SKM-1 (cell line): ENCODE measurements at regions not wholly inside any gene's neighbourhood (a gene's known extent, or its start where the extent isn't known, plus 50 kb on each side); places are given as distances from the start of the nearest gene placed in this dataset.
"Not testable (repeated sequence)": the region's sequence is repeated elsewhere in the genome, so short reads cannot be mapped to it uniquely, and the experiment has no call there.

ENCODE experiments used
- DNase-seq: peaks from one replicate; lab custom pipeline; 2025; ENCODE audit not compliant: unreplicated experiment; lab: John Stamatoyannopoulos, UW

DNA sequence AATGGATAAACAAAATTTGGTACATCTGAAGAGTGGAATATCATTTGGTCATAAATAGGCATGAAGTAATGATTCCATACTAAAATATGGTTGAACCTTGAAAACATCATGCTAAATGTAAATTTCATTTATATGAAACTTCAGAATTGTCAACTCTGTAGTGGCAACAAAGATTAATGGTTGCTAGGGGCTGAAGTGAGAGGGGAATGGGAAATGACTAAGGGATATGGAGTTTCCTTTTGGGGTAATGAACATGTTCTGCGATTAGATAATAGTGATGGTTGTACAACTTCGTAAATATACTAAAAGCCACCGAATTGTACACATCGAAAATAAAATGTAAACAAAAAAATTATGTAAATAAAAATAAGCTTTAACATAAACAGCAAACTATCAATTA, 384.1 kb upstream of the STEAP1 start:
- no peak for DNase-seq

- DNase-seq: no peak
Observed at GRCh38 chr7:89771003-89771636, 383.1 kb upstream of the STEAP1 start.

DNA sequence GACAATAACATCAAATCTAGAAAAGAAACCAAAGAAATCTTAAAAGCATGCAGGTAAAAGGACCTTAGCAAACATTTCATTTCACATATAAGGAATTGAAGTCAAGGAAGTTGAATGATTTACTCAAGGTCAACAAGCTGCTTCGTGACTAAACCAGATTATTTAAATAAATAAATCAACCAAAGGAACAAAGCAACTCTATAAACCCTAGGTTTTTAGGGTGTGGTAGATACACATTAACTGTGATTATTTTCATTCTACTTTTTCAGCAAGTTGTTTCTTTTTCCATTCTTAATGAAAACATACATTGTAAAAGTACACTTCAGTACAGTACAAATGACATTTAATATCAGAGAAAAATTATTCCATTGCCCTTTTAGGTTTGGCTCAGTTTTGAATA, 382.0 kb upstream of the STEAP1 start:
- DNase-seq: no peak

GRCh38 chr7:89773611-89774010, 380.7 kb upstream of the STEAP1 start:
- no peak for DNase-seq

- DNase-seq: no peak
Observed at GRCh38 chr7:89775459-89775858, 378.8 kb upstream of the STEAP1 start.

GRCh38 chr7:89776980-89777379, 377.3 kb upstream of the STEAP1 start:
- DNase-seq: no peak

GRCh38 chr7:89777499-89777898, 376.8 kb upstream of the STEAP1 start:
- DNase-seq: no peak

- DNase-seq: no peak
Observed at GRCh38 chr7:89780291-89780690, 374.0 kb upstream of the STEAP1 start.

GRCh38 chr7:89796481-89796880, 357.8 kb upstream of the STEAP1 start:
- DNase-seq: no peak

DNA sequence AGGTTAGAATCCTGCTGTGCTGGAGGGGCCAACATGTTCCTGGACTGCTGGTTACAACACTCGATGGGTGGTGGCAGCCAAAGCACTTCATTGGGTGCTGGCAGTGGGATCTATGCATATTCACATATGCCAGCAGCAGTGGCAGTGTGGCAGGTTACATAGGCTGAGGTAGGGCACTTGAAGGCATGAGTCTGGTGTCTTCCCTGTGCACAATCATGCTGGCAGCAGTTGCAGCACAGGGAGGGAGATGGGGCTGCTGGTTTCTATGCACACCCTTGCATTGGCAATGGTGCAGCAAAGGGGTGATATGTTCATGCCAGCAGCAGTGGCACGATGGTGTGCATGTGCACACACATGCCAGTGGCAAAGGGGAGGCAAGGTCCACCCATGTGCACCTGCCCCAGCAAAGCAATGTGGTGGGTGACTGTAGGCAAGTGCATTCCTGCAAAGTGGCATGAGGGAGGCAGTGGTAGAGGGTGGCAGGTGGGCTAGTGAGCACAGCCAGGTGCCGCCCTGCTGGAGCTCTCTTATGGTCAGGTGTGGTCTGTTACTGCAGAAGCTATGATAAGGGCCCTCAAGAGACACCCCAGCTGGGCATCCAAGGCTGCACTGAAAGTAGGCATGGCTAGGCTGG, 356.2 kb upstream of the STEAP1 start:
- no peak for DNase-seq

GRCh38 chr7:89798599-89798996, 355.7 kb upstream of the STEAP1 start:
- DNase-seq: no peak

GRCh38 chr7:89800761-89801160, 353.5 kb upstream of the STEAP1 start:
- no peak for DNase-seq

DNA sequence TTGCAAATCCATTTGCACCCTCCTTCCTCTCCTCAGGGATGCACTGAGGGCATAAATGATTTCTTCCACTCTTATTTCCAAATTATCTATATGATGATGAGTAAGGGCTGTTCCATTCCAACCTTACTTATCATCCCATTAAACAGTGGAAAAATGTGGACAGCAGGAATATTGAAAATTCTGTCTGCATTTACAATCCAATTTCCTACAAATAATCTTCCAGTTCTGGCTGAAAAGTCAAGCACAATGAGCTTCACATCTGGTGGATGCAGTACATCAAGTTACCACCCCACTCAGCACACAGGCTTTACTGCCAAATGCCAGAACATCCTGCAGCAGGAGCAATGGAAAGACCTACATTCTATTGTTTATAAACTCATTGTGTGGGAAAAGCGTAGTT, 345.0 kb upstream of the STEAP1 start:
- DNase-seq: no peak

DNA sequence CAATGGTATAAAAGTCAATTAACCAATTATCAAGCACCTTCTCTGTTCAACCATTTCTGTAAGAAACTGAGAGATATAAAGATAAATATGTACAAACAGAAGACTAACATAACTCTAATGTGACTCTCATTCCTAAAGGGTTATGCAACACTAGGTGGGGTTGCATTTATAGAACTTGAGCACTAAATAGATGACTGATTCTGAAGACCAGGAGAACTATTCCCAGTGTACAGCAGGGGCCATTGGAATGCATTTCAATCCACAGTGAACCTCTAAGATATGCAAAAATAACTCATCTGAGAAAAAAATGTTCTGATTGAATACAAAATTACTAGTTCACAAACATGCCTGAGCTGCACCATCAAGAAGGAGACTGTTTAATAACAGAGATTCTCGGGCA, 341.2 kb upstream of the STEAP1 start:
- no peak for DNase-seq

- no peak for DNase-seq
Observed at GRCh38 chr7:89826121-89826520, 328.1 kb upstream of the STEAP1 start.

GRCh38 chr7:89826557-89826956, 327.7 kb upstream of the STEAP1 start:
- no peak for DNase-seq

- DNase-seq: no peak
Observed at GRCh38 chr7:89837515-89837914, 316.8 kb upstream of the STEAP1 start.

DNA sequence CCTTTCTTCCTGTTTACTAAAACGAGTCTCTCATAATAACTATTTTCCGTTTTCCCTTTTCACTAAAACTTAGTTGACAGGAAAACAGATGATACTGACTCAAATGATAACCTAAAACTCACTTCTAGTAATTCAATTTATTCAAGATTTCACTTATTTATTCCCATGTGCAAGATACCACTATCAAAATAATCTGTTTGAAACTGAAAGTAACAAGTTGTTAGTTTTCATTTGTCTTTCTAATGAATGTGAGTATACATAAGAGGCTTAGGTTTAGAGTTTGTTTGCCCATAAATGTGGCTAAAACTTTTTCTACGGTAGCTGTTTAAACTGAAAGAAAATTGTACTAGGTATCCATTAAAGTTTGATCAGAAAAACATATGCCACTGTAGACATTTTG, 314.9 kb upstream of the STEAP1 start:
- DNase-seq: no peak

GRCh38 chr7:89845952-89846351, 308.3 kb upstream of the STEAP1 start:
- DNase-seq: no peak

GRCh38 chr7:89849052-89849451, 305.2 kb upstream of the STEAP1 start:
- no peak for DNase-seq

- DNase-seq: not testable (repeated sequence)
Observed at GRCh38 chr7:89857053-89857452, 297.2 kb upstream of the STEAP1 start.

DNA sequence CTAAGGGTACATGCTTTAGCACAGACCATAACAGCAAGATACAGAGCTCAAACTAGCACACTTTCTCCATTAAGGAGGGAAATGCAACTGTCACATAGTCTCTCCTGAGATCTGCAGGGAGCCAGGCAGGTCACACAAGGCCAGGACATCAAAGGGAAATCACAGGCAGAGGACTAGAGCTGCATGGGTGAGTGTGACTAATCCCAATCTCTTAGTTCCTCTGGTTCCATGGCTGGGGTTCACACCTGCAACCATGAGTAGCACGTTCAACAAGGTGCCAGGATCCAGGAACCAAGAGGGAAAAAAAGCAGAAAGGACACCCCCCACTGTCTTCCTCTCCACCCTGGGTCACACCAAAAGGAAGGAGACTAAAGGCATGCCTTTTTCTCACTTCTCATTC, 296.5 kb upstream of the STEAP1 start:
- DNase-seq: no peak

- DNase-seq: no peak
Observed at GRCh38 chr7:89887489-89887888, 266.8 kb upstream of the STEAP1 start.
